GM12874 (cell line): ENCODE measurements at regions not wholly inside any gene's neighbourhood (a gene's known extent, or its start where the extent isn't known, plus 50 kb on each side); places are given as distances from the start of the nearest gene placed in this dataset.
A peak's percentile ranks its signal among the peaks of the same experiment; 100 is the strongest.

Experiments
- CTCF ChIP-seq: IDR thresholded peaks from 2 replicates; pipeline ENCODE4 v1.5.1; 2011; ENCODE audit warnings: low read depth, mild to moderate bottlenecking, control low read depth, low read length, moderate library complexity; ENCODE audit not compliant: insufficient read depth

GRCh38 chr7:66553001-66553400 lies 75.7 kb upstream of the KCTD7 start:
- TF ChIP-seq CTCF: no peak

- no peak for TF ChIP-seq CTCF
These were observed 72.5 kb upstream of the KCTD7 start for GRCh38 chr7:66556177-66556548.

- TF ChIP-seq CTCF: no peak
These were observed 72.0 kb upstream of the KCTD7 start for GRCh38 chr7:66556549-66557213.

GRCh38 chr7:66557214-66558200 lies 71.2 kb upstream of the KCTD7 start:
- peak; percentile 98 for TF ChIP-seq CTCF

GRCh38 chr7:66558201-66558641 lies 70.5 kb upstream of the KCTD7 start:
- no peak for TF ChIP-seq CTCF

- TF ChIP-seq CTCF: no peak
These were observed 69.8 kb upstream of the KCTD7 start for GRCh38 chr7:66558660-66559465.

- no peak for TF ChIP-seq CTCF
These were observed 64.6 kb upstream of the KCTD7 start for GRCh38 chr7:66564045-66564444.
